ENCODE measurements at regions not wholly inside any gene's neighbourhood (a gene's known extent, or its start where the extent isn't known, plus 50 kb on each side); places are given as distances from the start of the nearest gene placed in this dataset.

DNA sequence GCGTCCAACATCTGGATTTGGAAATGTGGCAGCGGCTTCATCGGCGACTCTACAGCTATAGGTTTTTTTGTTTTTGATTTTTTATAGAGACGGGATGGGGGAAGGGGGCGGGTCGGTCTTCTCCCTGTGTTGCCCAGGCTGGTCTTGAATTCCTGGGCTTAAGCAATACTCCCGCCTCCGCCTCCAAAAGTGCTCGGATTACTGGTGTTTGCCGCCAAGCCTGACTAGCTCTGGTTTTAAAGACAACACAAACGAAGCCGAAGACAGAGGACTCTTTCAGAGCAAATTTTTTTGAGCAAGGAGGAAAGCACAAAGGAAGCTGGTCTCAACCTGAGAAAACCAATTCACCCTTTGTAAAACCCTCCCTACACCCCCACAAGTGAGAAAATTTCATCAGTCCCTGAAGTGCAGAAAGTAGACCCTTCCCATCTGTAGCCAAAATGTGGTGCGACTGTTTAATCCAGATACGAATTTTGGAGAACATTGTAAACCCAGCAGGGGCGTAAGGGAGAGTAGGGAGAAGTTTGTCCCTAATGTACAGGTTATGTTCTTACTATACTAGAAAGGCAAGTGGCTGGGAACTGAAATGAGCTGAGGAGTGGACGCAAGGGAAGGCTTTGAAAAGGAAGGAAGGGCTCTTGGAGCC is 185.9 kb downstream of the TRIM27 start:
- no peak for TF ChIP-seq RCOR1 (IDR thresholded peaks at IDR 0.05; ENCODE audit: low read depth, low read length)
- no peak for TF ChIP-seq RNF2 (IDR thresholded peaks at IDR 0.05; ENCODE audit: borderline replicate concordance, low read depth)
- TF ChIP-seq ZSCAN20 (CRISPR knock-in tag; IDR thresholded peaks at IDR 0.05), result no peak
- ChIA-PET POLR2A (no interaction called here), CTCF (no interaction called here)
- peaks cover 6% of the 10 kb centered on the region; the same call in 1 of the 3 replicates for H3K4me1 ChIP-seq
- ATAC-seq (no peak), FAIRE-seq (no peak), DNase-seq (ENCODE audit: low read depth in 1 of 2, low spot score in 1 of 2) (no peak)
- no peak overlapping the region for H3K4me2 ChIP-seq
- H3K27ac ChIP-seq, result no peak overlapping the region
- WGBS (ENCODE audit: missing lambda C conversion rate), result 76% methylated on average over 17 of the region's 17 CpGs
- no peak overlapping the region for H3K4me3 ChIP-seq
- H3K9me3 ChIP-seq, result no peaks in the 10 kb centered on the region

DNA sequence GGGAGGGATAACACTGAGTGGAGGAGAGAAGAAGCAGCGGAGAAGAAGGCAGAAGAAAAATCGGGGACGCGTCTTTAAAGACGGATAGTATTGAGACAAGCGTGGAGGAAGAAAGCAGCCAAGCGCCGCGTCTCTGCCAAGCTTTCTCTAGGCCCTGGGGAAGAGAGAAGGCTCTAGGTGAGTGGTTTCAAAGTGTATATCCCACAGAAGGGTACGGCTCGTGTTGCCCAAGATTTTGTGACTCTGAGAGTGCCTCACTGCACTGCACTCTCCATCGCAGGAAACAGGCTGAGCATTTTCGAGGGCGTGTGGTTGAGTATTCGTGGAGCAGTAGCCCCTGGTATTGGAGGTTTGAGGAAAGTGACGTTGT is 185.4 kb downstream of the TRIM27 start:
- H3K4me3 ChIP-seq, result no peak overlapping the region
- no peak for ATAC-seq
- H3K27ac ChIP-seq, result no peak overlapping the region
- DNase-seq (ENCODE audit: low read depth in 1 of 2, low spot score in 1 of 2), result no peak
- H3K4me1 ChIP-seq, result peaks cover 6% of the 10 kb centered on the region; the same call in 1 of the 3 replicates
- H3K9me3 ChIP-seq, result no peaks in the 10 kb centered on the region
- POLR2A ChIA-PET, result no interaction called here
- WGBS (ENCODE audit: missing lambda C conversion rate), result 83% methylated on average over 16 of the region's 16 CpGs
- TF ChIP-seq, protein P1, sequence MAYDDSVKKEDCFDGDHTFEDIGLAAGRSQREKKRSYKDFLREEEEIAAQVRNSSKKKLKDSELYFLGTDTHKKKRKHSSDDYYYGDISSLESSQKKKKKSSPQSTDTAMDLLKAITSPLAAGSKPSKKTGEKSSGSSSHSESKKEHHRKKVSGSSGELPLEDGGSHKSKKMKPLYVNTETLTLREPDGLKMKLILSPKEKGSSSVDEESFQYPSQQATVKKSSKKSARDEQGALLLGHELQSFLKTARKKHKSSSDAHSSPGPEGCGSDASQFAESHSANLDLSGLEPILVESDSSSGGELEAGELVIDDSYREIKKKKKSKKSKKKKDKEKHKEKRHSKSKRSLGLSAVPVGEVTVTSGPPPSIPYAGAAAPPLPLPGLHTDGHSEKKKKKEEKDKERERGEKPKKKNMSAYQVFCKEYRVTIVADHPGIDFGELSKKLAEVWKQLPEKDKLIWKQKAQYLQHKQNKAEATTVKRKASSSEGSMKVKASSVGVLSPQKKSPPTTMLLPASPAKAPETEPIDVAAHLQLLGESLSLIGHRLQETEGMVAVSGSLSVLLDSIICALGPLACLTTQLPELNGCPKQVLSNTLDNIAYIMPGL (CRISPR knock-in tag; IDR thresholded peaks at IDR 0.05; ENCODE audit: borderline replicate concordance), result no peak
- TF ChIP-seq HOXB13 (CRISPR knock-in tag; IDR thresholded peaks at IDR 0.05; ENCODE audit: low read depth) (no peak), ZSCAN20 (CRISPR knock-in tag; IDR thresholded peaks at IDR 0.05) (no peak), PHF8 (IDR thresholded peaks at IDR 0.05; ENCODE audit: borderline replicate concordance, low read depth) (no peak), SREBF2 (IDR thresholded peaks at IDR 0.05) (no peak), EHF (CRISPR knock-in tag; IDR thresholded peaks at IDR 0.05) (no peak), RFX5 (IDR thresholded peaks at IDR 0.05) (no peak)
- TF ChIP-seq, protein P2, sequence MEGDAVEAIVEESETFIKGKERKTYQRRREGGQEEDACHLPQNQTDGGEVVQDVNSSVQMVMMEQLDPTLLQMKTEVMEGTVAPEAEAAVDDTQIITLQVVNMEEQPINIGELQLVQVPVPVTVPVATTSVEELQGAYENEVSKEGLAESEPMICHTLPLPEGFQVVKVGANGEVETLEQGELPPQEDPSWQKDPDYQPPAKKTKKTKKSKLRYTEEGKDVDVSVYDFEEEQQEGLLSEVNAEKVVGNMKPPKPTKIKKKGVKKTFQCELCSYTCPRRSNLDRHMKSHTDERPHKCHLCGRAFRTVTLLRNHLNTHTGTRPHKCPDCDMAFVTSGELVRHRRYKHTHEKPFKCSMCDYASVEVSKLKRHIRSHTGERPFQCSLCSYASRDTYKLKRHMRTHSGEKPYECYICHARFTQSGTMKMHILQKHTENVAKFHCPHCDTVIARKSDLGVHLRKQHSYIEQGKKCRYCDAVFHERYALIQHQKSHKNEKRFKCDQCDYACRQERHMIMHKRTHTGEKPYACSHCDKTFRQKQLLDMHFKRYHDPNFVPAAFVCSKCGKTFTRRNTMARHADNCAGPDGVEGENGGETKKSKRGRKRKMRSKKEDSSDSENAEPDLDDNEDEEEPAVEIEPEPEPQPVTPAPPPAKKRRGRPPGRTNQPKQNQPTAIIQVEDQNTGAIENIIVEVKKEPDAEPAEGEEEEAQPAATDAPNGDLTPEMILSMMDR (IDR thresholded peaks at IDR 0.05), result no peak
- FAIRE-seq, result no peak
- H3K4me2 ChIP-seq, result no peak overlapping the region
- CTCF ChIA-PET, result no interaction called here

DNA sequence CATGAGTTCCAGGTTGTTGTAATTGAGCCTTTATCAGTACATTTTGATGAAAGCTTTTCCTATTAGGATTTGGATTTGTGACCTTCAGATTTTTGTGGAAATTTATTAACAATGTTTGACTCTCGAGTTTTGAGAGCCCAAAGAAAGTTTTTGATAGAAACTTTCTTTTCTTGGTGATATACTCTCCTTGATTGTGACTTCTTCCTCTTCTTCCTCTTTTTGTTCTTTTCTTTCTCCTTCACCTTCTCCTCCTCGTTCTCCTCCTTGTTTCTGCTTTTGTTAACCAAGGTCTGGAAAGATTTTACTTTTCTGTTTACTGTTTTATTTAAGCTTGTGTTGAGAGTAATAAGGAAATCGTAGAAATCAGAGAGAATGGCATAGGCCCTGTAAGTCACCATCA is 182.4 kb downstream of the TRIM27 start:
- POLR2A ChIA-PET, result no interaction called here
- no peak overlapping the region for H3K27ac ChIP-seq
- FAIRE-seq (no peak), DNase-seq (ENCODE audit: low read depth in 1 of 2, low spot score in 1 of 2) (no peak), ATAC-seq (no peak)
- H3K4me2 ChIP-seq, result no peak overlapping the region
- H3K4me3 ChIP-seq, result no peak overlapping the region
- H3K4me1 ChIP-seq, result peaks cover 10% of the 10 kb centered on the region; the same call in 2 of the 3 replicates
- TF ChIP-seq JUN (IDR thresholded peaks at IDR 0.05), result no peak
- TF ChIP-seq RARB (CRISPR knock-in tag; IDR thresholded peaks at IDR 0.05), result no peak
- TF ChIP-seq, protein P3, sequence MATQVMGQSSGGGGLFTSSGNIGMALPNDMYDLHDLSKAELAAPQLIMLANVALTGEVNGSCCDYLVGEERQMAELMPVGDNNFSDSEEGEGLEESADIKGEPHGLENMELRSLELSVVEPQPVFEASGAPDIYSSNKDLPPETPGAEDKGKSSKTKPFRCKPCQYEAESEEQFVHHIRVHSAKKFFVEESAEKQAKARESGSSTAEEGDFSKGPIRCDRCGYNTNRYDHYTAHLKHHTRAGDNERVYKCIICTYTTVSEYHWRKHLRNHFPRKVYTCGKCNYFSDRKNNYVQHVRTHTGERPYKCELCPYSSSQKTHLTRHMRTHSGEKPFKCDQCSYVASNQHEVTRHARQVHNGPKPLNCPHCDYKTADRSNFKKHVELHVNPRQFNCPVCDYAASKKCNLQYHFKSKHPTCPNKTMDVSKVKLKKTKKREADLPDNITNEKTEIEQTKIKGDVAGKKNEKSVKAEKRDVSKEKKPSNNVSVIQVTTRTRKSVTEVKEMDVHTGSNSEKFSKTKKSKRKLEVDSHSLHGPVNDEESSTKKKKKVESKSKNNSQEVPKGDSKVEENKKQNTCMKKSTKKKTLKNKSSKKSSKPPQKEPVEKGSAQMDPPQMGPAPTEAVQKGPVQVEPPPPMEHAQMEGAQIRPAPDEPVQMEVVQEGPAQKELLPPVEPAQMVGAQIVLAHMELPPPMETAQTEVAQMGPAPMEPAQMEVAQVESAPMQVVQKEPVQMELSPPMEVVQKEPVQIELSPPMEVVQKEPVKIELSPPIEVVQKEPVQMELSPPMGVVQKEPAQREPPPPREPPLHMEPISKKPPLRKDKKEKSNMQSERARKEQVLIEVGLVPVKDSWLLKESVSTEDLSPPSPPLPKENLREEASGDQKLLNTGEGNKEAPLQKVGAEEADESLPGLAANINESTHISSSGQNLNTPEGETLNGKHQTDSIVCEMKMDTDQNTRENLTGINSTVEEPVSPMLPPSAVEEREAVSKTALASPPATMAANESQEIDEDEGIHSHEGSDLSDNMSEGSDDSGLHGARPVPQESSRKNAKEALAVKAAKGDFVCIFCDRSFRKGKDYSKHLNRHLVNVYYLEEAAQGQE (IDR thresholded peaks at IDR 0.05), result no peak
- TF ChIP-seq CHD2 (IDR thresholded peaks at IDR 0.05; ENCODE audit: low read length, partially characterized antibody), result no peak
- no peak for TF ChIP-seq HOXB5 (CRISPR knock-in tag; IDR thresholded peaks at IDR 0.05)
- no peak for TF ChIP-seq FOSL2 (IDR thresholded peaks at IDR 0.05)
- no peak for TF ChIP-seq FOSL2 (CRISPR knock-in tag; IDR thresholded peaks at IDR 0.05)
- no peak for TF ChIP-seq HDAC2 (IDR thresholded peaks at IDR 0.05)
- TF ChIP-seq KDM5A (IDR thresholded peaks at IDR 0.05), result no peak
- TF ChIP-seq, protein P2 (IDR thresholded peaks at IDR 0.05), result no peak
- WGBS (ENCODE audit: missing lambda C conversion rate), result 62% methylated on average over 3 of the region's 3 CpGs
- H3K9me3 ChIP-seq, result no peaks in the 10 kb centered on the region
- CTCF ChIA-PET, result interaction anchor here (0.9 to 1.0 kb wide), 2 partner anchors 11 to 37 kb away, joined by 3 read pairs; no protein-coding TSS in a partner anchor

Data from A549 (cell line).